Right ventricle myocardium superior (tissue), 1 donor: ENCODE measurements at regions not wholly inside any gene's neighbourhood (a gene's known extent, or its start where the extent isn't known, plus 50 kb on each side); places are given as distances from the start of the nearest gene placed in this dataset.

ENCODE experiments used
- ATAC-seq: fragments of 200-7000 bp; cut with Tn5 transposase; one replicate; pipeline ENCODE4 v1.9.1; 2020; ENCODE audit warnings: mild to moderate bottlenecking; ENCODE audit not compliant: poor library complexity
- DNase-seq: peaks from one replicate; pipeline ENCODE4 v3.0.0-alpha.2; 2020
- intact Hi-C: fragments of 100-400 bp; cut with DNase I; formaldehyde crosslinking; loops from one replicate; pipeline ENCODE4 v1.11.2; 2022
- donor health status: DM: no; HTN: yes; CAD: no; lungs with severe emphysema.

- intact Hi-C loops, result loop anchor here (10.0 kb wide), 1 partner anchor 224 kb away; the partner anchor contains the start of gene KSR1
- no peak for DNase-seq
Observed at GRCh38 chr17:27230996-27231395, 62.9 kb upstream of the WSB1 start.

DNA sequence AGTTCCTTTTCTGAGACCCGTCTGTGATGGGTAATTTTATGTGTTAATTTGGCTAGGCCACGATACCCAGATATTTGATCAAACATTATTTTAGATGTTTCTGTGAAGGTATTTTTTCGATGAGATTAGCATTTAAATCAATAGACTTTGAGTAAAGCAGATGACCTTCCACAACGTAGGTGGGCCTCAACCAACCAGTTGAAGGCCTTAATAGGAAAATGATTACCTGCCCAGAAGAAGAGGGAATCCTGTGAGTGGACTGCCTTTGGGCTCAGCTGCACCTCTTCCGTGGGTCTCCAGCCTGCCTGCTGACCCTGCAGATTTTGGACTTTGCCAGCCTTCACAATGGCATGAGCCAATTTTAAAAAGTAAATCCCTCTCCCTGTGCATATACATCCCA, 61.6 kb upstream of the WSB1 start:
- intact Hi-C loops, result loop anchor here (10.0 kb wide), 1 partner anchor 222 kb away; the partner anchor contains the start of gene KSR1
- DNase-seq, result no peak
- ATAC-seq, result no peak

More at GRCh38 chr17:27230996-27231395, 62.9 kb upstream of the WSB1 start:
- no peak for ATAC-seq

DNA sequence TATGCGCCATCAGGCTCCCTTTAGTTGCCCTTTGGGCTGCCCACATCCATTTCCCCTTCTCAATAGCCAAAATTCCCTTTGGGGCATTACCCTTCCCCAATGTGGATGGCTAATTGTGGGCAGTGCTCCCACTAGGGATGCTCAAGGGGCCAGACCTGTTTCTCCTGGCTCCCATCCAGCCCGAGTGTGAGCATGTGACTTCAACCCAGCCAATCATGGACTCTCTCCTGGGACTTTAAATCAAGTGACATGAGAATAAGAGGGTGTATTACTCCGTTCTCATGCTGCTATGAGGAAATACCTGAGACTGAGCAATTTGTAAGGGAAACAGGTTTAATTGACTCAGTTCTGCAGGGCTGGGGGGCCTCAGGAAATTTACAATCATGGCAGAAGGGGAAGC, 60.9 kb upstream of the WSB1 start:
- intact Hi-C loops, result loop anchor here (10.0 kb wide), 1 partner anchor 222 kb away; the partner anchor contains the start of gene KSR1
- no peak for DNase-seq

GRCh38 chr17:27233776-27234175, 60.1 kb upstream of the WSB1 start:
- no peak for DNase-seq
- ATAC-seq, result no peak
- intact Hi-C loops, result loop anchor here (10.0 kb wide), 1 partner anchor 221 kb away; the partner anchor contains the start of gene KSR1

More for the DNA sequence above, 60.9 kb upstream of the WSB1 start:
- ATAC-seq, result no peak

GRCh38 chr17:27236717-27237315, 57.1 kb upstream of the WSB1 start:
- ATAC-seq, result peak; percentile 80
- intact Hi-C loops, result loop anchor here (2.0 to 10.0 kb wide), 2 partner anchors 218 to 364 kb away; partner anchors contain the start of gene KSR1
- DNase-seq, result no peak

DNA sequence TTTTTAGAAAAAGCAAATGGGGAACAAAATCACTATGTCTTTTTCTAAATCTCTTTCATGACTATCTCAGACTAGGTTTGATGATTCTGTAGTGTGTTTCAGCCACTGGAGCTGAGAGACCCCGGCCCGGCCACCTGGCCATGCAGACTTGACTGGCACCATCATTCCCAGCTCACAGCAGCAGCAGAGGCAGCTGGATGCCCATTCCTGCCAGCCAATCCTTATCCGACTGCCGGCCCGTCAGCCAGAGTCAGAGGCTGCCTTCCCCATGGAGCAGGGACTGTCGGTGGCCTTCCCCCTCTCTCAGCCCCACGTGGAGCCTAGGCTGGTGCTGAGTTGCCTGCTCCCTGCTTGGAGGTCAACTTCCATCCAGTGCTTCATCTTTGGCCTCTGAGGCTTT, 56.0 kb upstream of the WSB1 start:
- DNase-seq (no peak), ATAC-seq (no peak)
- intact Hi-C loops, result loop anchor here (2.0 to 10.0 kb wide), 2 partner anchors 217 to 363 kb away; partner anchors contain the start of gene KSR1

DNA sequence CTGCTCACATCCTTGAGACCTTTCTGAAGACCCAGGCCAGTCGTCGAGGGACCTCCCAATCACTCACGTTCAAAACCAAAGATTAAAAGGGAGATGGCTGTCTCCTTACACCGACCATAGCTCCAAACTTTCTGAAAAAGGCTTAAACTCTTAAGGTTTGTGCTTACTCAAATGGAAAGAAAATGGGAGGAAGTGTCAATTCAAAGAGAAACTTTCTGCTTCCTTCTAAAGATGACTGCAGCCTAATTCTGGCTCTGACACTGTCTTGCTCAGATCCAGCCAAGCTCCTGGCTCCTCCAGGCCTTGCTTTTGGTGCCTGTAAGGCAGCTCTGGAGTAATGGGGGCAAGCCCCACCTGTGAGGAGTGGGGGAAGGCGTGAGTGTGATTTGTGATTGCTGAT, 54.9 kb upstream of the WSB1 start:
- no peak for ATAC-seq
- DNase-seq, result no peak
- intact Hi-C loops, result loop anchor here (10.0 kb wide), 1 partner anchor 216 kb away; the partner anchor contains the start of gene KSR1

- DNase-seq, result no peak
- ATAC-seq, result no peak
- intact Hi-C loops, result loop anchor here (10.0 kb wide), 1 partner anchor 215 kb away; the partner anchor contains the start of gene KSR1
Observed at GRCh38 chr17:27239584-27239983, 54.3 kb upstream of the WSB1 start.

GRCh38 chr17:27240086-27240801, 53.7 kb upstream of the WSB1 start:
- ATAC-seq, result no peak
- no peak for DNase-seq
- intact Hi-C loops, result loop anchor here (5.0 kb wide), 1 partner anchor 102 kb away; no protein-coding TSS in a partner anchor

- ATAC-seq, result no peak
- no peak for DNase-seq
- intact Hi-C loops, result loop anchor here (5.0 kb wide), 1 partner anchor 102 kb away; no protein-coding TSS in a partner anchor
Observed at GRCh38 chr17:27240802-27241155, 53.1 kb upstream of the WSB1 start.

- ATAC-seq (no peak), DNase-seq (no peak)
- intact Hi-C loops, result loop anchor here (5.0 kb wide), 1 partner anchor 101 kb away; no protein-coding TSS in a partner anchor
Observed at GRCh38 chr17:27241346-27241946, 52.5 kb upstream of the WSB1 start.

- ATAC-seq (no peak), DNase-seq (no peak)
- intact Hi-C loops, result loop anchor here (5.0 kb wide), 1 partner anchor 99 kb away; no protein-coding TSS in a partner anchor
Observed at GRCh38 chr17:27242951-27243350, 51.0 kb upstream of the WSB1 start.

DNA sequence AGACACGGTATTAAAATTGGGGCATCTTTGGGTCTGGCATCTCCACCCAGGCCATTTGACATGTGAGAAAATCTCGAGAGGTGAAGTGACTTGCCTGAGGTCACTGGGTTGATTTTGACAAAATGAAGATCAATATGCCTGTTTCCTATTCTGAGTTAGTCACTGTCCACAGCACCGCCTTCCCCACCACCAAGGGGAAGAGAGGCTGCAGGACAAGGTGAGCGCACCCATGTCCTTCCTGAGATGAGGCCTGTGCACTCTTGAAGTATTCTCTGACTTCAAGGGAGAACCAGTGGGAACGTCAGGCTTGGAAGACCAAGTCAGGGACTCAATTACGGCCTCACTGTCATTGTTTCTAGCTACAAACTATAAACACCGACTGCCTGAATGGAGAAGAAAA, 49.9 kb upstream of the WSB1 start:
- intact Hi-C loops, result loop anchor here (5.0 kb wide), 1 partner anchor 98 kb away; no protein-coding TSS in a partner anchor
- no peak for ATAC-seq
- no peak for DNase-seq
